Activated T-helper 2 cell treated with anti-CD3 and anti-CD28 coated beads, Interferon-gamma antibody, Interleukin-2, Interleukin-4, amounts not matched to agents 10 μg/mL and 5 μg/mL and 100 μg/mL, durations not matched to agents 14 hours and 24 hours and 36 hours (primary cell): ENCODE measurements at regions not wholly inside any gene's neighbourhood (a gene's known extent, or its start where the extent isn't known, plus 50 kb on each side); places are given as distances from the start of the nearest gene placed in this dataset.
"Not testable (repeated sequence)": the region's sequence is repeated elsewhere in the genome, so short reads cannot be mapped to it uniquely, and the experiment has no call there.

ENCODE experiments used
- DNase-seq: peaks from one replicate; pipeline ENCODE4 v3.0.0; 2021; ENCODE audit warnings: low spot score
- H3K27ac Mint-ChIP-seq: one replicate; pipeline ENCODE4 v1.8.0; 2021; ENCODE audit warnings: mixed read lengths
- H3K27me3 Mint-ChIP-seq: one replicate; pipeline ENCODE4 v1.8.0; 2021; ENCODE audit warnings: low read depth, mixed read lengths
- H3K36me3 Mint-ChIP-seq: one replicate; pipeline ENCODE4 v1.8.0; 2021; ENCODE audit warnings: low read depth, mixed read lengths
- H3K4me1 Mint-ChIP-seq: one replicate; pipeline ENCODE4 v1.8.0; 2021; ENCODE audit warnings: low read depth, mixed read lengths
- H3K4me3 Mint-ChIP-seq: one replicate; pipeline ENCODE4 v1.8.0; 2021; ENCODE audit warnings: low read depth, mild to moderate bottlenecking, moderate library complexity, mixed read lengths
- H3K9me3 Mint-ChIP-seq: one replicate; pipeline ENCODE4 v1.8.0; 2021; ENCODE audit warnings: mixed read lengths
- intact Hi-C: fragments of 100-400 bp; cut with micrococcal nuclease; formaldehyde crosslinking; loops from one replicate; pipeline ENCODE4 v1.15.1; 2023

GRCh38 chr20:57826666-57827287 is 117.0 kb upstream of the PMEPA1 start:
- DNase-seq, result no peak
- Mint-ChIP-seq H3K27ac (no peak overlapping the region), H3K4me1 (no peaks in the 10 kb centered on the region), H3K9me3 (no peaks in the 10 kb centered on the region), H3K36me3 (no peaks in the 10 kb centered on the region), H3K4me3 (no peak overlapping the region), H3K27me3 (no peaks in the 10 kb centered on the region)
- intact Hi-C loops, result no loop called here

GRCh38 chr20:57824909-57825308 is 115.1 kb upstream of the PMEPA1 start:
- H3K36me3 Mint-ChIP-seq, result no peaks in the 10 kb centered on the region
- no peaks in the 10 kb centered on the region for H3K9me3 Mint-ChIP-seq
- no peaks in the 10 kb centered on the region for H3K4me1 Mint-ChIP-seq
- no peak for DNase-seq
- H3K27ac Mint-ChIP-seq, result no peak overlapping the region
- intact Hi-C loops, result no loop called here
- no peak overlapping the region for H3K4me3 Mint-ChIP-seq
- H3K27me3 Mint-ChIP-seq, result no peaks in the 10 kb centered on the region

- H3K27me3 Mint-ChIP-seq, result no peaks in the 10 kb centered on the region
- no peak overlapping the region for H3K27ac Mint-ChIP-seq
- no peak for DNase-seq
- intact Hi-C loops, result no loop called here
- H3K36me3 Mint-ChIP-seq, result no peaks in the 10 kb centered on the region
- no peak overlapping the region for H3K4me3 Mint-ChIP-seq
- H3K4me1 Mint-ChIP-seq, result no peaks in the 10 kb centered on the region
- H3K9me3 Mint-ChIP-seq, result no peaks in the 10 kb centered on the region
These were observed 112.1 kb upstream of the PMEPA1 start for GRCh38 chr20:57821935-57822334.

GRCh38 chr20:57819691-57820380 is 110.0 kb upstream of the PMEPA1 start:
- Mint-ChIP-seq H3K4me3 (no peak overlapping the region), H3K36me3 (no peaks in the 10 kb centered on the region)

GRCh38 chr20:57819291-57819690 is 109.5 kb upstream of the PMEPA1 start:
- Mint-ChIP-seq H3K4me1 (no peaks in the 10 kb centered on the region), H3K4me3 (no peak overlapping the region), H3K36me3 (no peaks in the 10 kb centered on the region), H3K27ac (no peak overlapping the region), H3K27me3 (no peaks in the 10 kb centered on the region), H3K9me3 (no peaks in the 10 kb centered on the region)
- DNase-seq, result no peak
- intact Hi-C loops, result no loop called here

More at GRCh38 chr20:57819691-57820380, 110.0 kb upstream of the PMEPA1 start:
- DNase-seq, result no peak
- H3K27ac Mint-ChIP-seq, result no peak overlapping the region
- intact Hi-C loops, result no loop called here
- H3K9me3 Mint-ChIP-seq, result no peaks in the 10 kb centered on the region
- no peaks in the 10 kb centered on the region for H3K4me1 Mint-ChIP-seq
- H3K27me3 Mint-ChIP-seq, result no peaks in the 10 kb centered on the region

- intact Hi-C loops, result no loop called here
- Mint-ChIP-seq H3K4me1 (no peaks in the 10 kb centered on the region), H3K9me3 (no peaks in the 10 kb centered on the region), H3K27ac (no peak overlapping the region), H3K4me3 (no peak overlapping the region), H3K27me3 (no peaks in the 10 kb centered on the region), H3K36me3 (no peaks in the 10 kb centered on the region)
- no peak for DNase-seq
These were observed 108.8 kb upstream of the PMEPA1 start for GRCh38 chr20:57818418-57819181.

GRCh38 chr20:57815405-57815804 is 105.6 kb upstream of the PMEPA1 start:
- intact Hi-C loops, result no loop called here
- H3K36me3 Mint-ChIP-seq, result no peaks in the 10 kb centered on the region
- H3K27me3 Mint-ChIP-seq, result no peaks in the 10 kb centered on the region
- no peak overlapping the region for H3K27ac Mint-ChIP-seq
- no peak for DNase-seq
- no peaks in the 10 kb centered on the region for H3K9me3 Mint-ChIP-seq
- no peak overlapping the region for H3K4me3 Mint-ChIP-seq
- H3K4me1 Mint-ChIP-seq, result no peaks in the 10 kb centered on the region

GRCh38 chr20:57814529-57814928 is 104.7 kb upstream of the PMEPA1 start:
- no peaks in the 10 kb centered on the region for H3K27me3 Mint-ChIP-seq
- no peaks in the 10 kb centered on the region for H3K9me3 Mint-ChIP-seq
- no peak overlapping the region for H3K27ac Mint-ChIP-seq
- intact Hi-C loops, result no loop called here
- DNase-seq, result no peak
- H3K4me3 Mint-ChIP-seq, result no peak overlapping the region
- H3K36me3 Mint-ChIP-seq, result no peaks in the 10 kb centered on the region
- no peaks in the 10 kb centered on the region for H3K4me1 Mint-ChIP-seq

- Mint-ChIP-seq H3K27me3 (no peaks in the 10 kb centered on the region), H3K9me3 (no peaks in the 10 kb centered on the region)
These were observed 103.9 kb upstream of the PMEPA1 start for GRCh38 chr20:57813509-57814269.

GRCh38 chr20:57812632-57813031 is 102.8 kb upstream of the PMEPA1 start:
- H3K9me3 Mint-ChIP-seq, intact Hi-C loops, H3K4me3 Mint-ChIP-seq, H3K27me3 Mint-ChIP-seq, H3K36me3 Mint-ChIP-seq, H3K4me1 Mint-ChIP-seq, H3K27ac Mint-ChIP-seq, DNase-seq: not testable (repeated sequence)

More at GRCh38 chr20:57813509-57814269, 103.9 kb upstream of the PMEPA1 start:
- no peak overlapping the region for H3K27ac Mint-ChIP-seq
- H3K4me3 Mint-ChIP-seq, result no peak overlapping the region
- H3K36me3 Mint-ChIP-seq, result no peaks in the 10 kb centered on the region
- no peaks in the 10 kb centered on the region for H3K4me1 Mint-ChIP-seq
- intact Hi-C loops, result no loop called here
- no peak for DNase-seq

GRCh38 chr20:57811374-57812020 is 101.7 kb upstream of the PMEPA1 start:
- H3K27ac Mint-ChIP-seq, result no peak overlapping the region

More at GRCh38 chr20:57811374-57812020, 101.7 kb upstream of the PMEPA1 start:
- Mint-ChIP-seq H3K9me3 (no peaks in the 10 kb centered on the region), H3K4me3 (no peak overlapping the region), H3K27me3 (no peaks in the 10 kb centered on the region), H3K36me3 (no peaks in the 10 kb centered on the region), H3K4me1 (no peaks in the 10 kb centered on the region)
- no peak for DNase-seq
- intact Hi-C loops, result no loop called here
